ENCODE measurements at regions not wholly inside any gene's neighbourhood (a gene's known extent, or its start where the extent isn't known, plus 50 kb on each side); places are given as distances from the start of the nearest gene placed in this dataset.

GRCh38 chr16:64892835-64893785 lies 228.8 kb downstream of the CDH11 start:
- no peak for DNase-seq (ENCODE audit: low spot score)

- DNase-seq (ENCODE audit: low spot score), result no peak
Observed at GRCh38 chr16:64889446-64889845, 232.4 kb downstream of the CDH11 start.

- DNase-seq (ENCODE audit: low spot score), result no peak
Observed at GRCh38 chr16:64887651-64888050, 234.2 kb downstream of the CDH11 start.

GRCh38 chr16:64882078-64882784 lies 239.6 kb downstream of the CDH11 start:
- DNase-seq (ENCODE audit: low spot score), result no peak

- DNase-seq (ENCODE audit: low spot score), result no peak
Observed at GRCh38 chr16:64880994-64881393, 240.9 kb downstream of the CDH11 start.

- no peak for DNase-seq (ENCODE audit: low spot score)
Observed at GRCh38 chr16:64880006-64880405, 241.9 kb downstream of the CDH11 start.

GRCh38 chr16:64878940-64879339 lies 242.9 kb downstream of the CDH11 start:
- DNase-seq (ENCODE audit: low spot score), result no peak

- no peak for DNase-seq (ENCODE audit: low spot score)
Observed at GRCh38 chr16:64872101-64872500, 249.8 kb downstream of the CDH11 start.

GRCh38 chr16:64870859-64871258 lies 251.0 kb downstream of the CDH11 start:
- DNase-seq (ENCODE audit: low spot score), result no peak

GRCh38 chr16:64869781-64870180 lies 252.1 kb downstream of the CDH11 start:
- no peak for DNase-seq (ENCODE audit: low spot score)

GRCh38 chr16:64866021-64866420 lies 255.8 kb downstream of the CDH11 start:
- no peak for DNase-seq (ENCODE audit: low spot score)

GRCh38 chr16:64865069-64865696 lies 256.7 kb downstream of the CDH11 start:
- no peak for DNase-seq (ENCODE audit: low spot score)

GRCh38 chr16:64864232-64864809 lies 257.5 kb downstream of the CDH11 start:
- DNase-seq (ENCODE audit: low spot score), result no peak

- no peak for DNase-seq (ENCODE audit: low spot score)
Observed at GRCh38 chr16:64858076-64858475, 263.8 kb downstream of the CDH11 start.

- DNase-seq (ENCODE audit: low spot score), result no peak
Observed at GRCh38 chr16:64857411-64857810, 264.5 kb downstream of the CDH11 start.

GRCh38 chr16:64853551-64853950 lies 268.3 kb downstream of the CDH11 start:
- DNase-seq (ENCODE audit: low spot score), result no peak

- DNase-seq (ENCODE audit: low spot score), result no peak
Observed at GRCh38 chr16:64846966-64847365, 274.9 kb downstream of the CDH11 start.

- no peak for DNase-seq (ENCODE audit: low spot score)
Observed at GRCh38 chr16:64845071-64845470, 276.8 kb downstream of the CDH11 start.

- no peak for DNase-seq (ENCODE audit: low spot score)
Observed at GRCh38 chr16:64841482-64841881, 280.4 kb downstream of the CDH11 start.

GRCh38 chr16:64841071-64841470 lies 280.8 kb downstream of the CDH11 start:
- DNase-seq (ENCODE audit: low spot score), result no peak

- no peak for DNase-seq (ENCODE audit: low spot score)
Observed at GRCh38 chr16:64830653-64831052, 291.2 kb downstream of the CDH11 start.

- DNase-seq (ENCODE audit: low spot score), result no peak
Observed at GRCh38 chr16:64829678-64830077, 292.2 kb downstream of the CDH11 start.

All from hematopoietic multipotent progenitor cell treated with erythropoietin and hydrocortisone succinate and interleukin-3 and kit ligand, for 17 days (in vitro differentiated cells).